Neural cell (in vitro differentiated cells): ENCODE measurements at regions not wholly inside any gene's neighbourhood (a gene's known extent, or its start where the extent isn't known, plus 50 kb on each side); places are given as distances from the start of the nearest gene placed in this dataset.

Source experiments
- EP300 ChIP-seq: fragments of 450-650 bp; conservative IDR thresholded peaks from 2 replicates; pipeline ENCODE4 v1.6.1; 2014; ENCODE audit warnings: antibody characterized with exemption, mild to moderate bottlenecking, moderate library complexity; ENCODE audit not compliant: poor library complexity, severe bottlenecking
- EZH2 ChIP-seq: fragments of 200-600, 300-800 bp; shearing (Covaris generic), sonication (generic); IDR thresholded peaks from 2 replicates; pipeline ENCODE4 v1.6.1; 2014; ENCODE audit warnings: antibody characterized with exemption, low read length, borderline replicate concordance, mild to moderate bottlenecking; ENCODE audit not compliant: insufficient read depth, poor library complexity, severe bottlenecking
- MXI1 ChIP-seq: fragments of 450-650 bp; conservative IDR thresholded peaks from 2 replicates; pipeline ENCODE4 v1.6.1; 2014; ENCODE audit warnings: antibody characterized with exemption, mild to moderate bottlenecking; ENCODE audit not compliant: poor library complexity, severe bottlenecking
- POLR2AphosphoS5 ChIP-seq: IDR thresholded peaks from 2 replicates; pipeline ENCODE4 v1.6.1; 2012
- RAD21 ChIP-seq: fragments of 450-650 bp; conservative IDR thresholded peaks from 2 replicates; pipeline ENCODE4 v1.6.1; 2014; ENCODE audit warnings: antibody characterized with exemption, mild to moderate bottlenecking, moderate library complexity
- TAF1 ChIP-seq: IDR thresholded peaks from 2 replicates; pipeline ENCODE4 v1.6.1; 2012; ENCODE audit warnings: low read depth
- TF ChIP-seq, protein P1 (sequence below): fragments of 450-650 bp; IDR thresholded peaks from 2 replicates; pipeline ENCODE4 v1.5.1; 2014; ENCODE audit warnings: antibody characterized with exemption, mild to moderate bottlenecking, moderate library complexity; ENCODE audit not compliant: poor library complexity, severe bottlenecking
- TF ChIP-seq, protein P2 (sequence below): IDR thresholded peaks from 2 replicates; pipeline ENCODE4 v1.6.1; 2012; ENCODE audit warnings: borderline replicate concordance

DNA sequence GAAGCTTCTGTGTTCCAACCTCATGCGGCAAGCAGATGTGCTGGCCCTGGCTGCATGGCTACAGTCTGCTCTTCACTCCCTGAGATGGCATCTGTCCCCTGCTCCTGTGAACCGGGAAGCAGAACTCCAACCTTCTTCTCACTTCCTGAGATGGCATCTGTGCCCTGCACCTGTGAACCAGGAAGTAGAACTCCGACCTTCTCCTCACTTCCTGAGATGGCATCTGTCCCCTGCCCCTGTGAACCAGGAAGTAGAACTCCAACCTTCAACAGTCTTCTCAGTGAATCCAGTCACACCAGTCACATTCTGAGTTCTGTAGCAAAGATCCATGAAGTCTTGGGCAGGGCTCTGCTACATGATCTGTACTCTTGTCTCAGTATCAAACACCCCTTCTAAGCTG, 887.2 kb upstream of the KLHL29 start:
- TF ChIP-seq, protein P1, sequence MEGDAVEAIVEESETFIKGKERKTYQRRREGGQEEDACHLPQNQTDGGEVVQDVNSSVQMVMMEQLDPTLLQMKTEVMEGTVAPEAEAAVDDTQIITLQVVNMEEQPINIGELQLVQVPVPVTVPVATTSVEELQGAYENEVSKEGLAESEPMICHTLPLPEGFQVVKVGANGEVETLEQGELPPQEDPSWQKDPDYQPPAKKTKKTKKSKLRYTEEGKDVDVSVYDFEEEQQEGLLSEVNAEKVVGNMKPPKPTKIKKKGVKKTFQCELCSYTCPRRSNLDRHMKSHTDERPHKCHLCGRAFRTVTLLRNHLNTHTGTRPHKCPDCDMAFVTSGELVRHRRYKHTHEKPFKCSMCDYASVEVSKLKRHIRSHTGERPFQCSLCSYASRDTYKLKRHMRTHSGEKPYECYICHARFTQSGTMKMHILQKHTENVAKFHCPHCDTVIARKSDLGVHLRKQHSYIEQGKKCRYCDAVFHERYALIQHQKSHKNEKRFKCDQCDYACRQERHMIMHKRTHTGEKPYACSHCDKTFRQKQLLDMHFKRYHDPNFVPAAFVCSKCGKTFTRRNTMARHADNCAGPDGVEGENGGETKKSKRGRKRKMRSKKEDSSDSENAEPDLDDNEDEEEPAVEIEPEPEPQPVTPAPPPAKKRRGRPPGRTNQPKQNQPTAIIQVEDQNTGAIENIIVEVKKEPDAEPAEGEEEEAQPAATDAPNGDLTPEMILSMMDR = no peak
- no peak for TF ChIP-seq EZH2
- no peak for TF ChIP-seq MXI1
- TF ChIP-seq, protein P2, sequence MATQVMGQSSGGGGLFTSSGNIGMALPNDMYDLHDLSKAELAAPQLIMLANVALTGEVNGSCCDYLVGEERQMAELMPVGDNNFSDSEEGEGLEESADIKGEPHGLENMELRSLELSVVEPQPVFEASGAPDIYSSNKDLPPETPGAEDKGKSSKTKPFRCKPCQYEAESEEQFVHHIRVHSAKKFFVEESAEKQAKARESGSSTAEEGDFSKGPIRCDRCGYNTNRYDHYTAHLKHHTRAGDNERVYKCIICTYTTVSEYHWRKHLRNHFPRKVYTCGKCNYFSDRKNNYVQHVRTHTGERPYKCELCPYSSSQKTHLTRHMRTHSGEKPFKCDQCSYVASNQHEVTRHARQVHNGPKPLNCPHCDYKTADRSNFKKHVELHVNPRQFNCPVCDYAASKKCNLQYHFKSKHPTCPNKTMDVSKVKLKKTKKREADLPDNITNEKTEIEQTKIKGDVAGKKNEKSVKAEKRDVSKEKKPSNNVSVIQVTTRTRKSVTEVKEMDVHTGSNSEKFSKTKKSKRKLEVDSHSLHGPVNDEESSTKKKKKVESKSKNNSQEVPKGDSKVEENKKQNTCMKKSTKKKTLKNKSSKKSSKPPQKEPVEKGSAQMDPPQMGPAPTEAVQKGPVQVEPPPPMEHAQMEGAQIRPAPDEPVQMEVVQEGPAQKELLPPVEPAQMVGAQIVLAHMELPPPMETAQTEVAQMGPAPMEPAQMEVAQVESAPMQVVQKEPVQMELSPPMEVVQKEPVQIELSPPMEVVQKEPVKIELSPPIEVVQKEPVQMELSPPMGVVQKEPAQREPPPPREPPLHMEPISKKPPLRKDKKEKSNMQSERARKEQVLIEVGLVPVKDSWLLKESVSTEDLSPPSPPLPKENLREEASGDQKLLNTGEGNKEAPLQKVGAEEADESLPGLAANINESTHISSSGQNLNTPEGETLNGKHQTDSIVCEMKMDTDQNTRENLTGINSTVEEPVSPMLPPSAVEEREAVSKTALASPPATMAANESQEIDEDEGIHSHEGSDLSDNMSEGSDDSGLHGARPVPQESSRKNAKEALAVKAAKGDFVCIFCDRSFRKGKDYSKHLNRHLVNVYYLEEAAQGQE = no peak
- TF ChIP-seq EP300 = no peak
- TF ChIP-seq POLR2AphosphoS5 = no peak
- no peak for TF ChIP-seq RAD21
- no peak for TF ChIP-seq TAF1
